Islet precursor cell (in vitro differentiated cells): ENCODE measurements at regions not wholly inside any gene's neighbourhood (a gene's known extent, or its start where the extent isn't known, plus 50 kb on each side); places are given as distances from the start of the nearest gene placed in this dataset.

Experiments
- DNase-seq: peaks from one replicate; pipeline ENCODE4 v3.0.0-alpha.2; 2018

DNA sequence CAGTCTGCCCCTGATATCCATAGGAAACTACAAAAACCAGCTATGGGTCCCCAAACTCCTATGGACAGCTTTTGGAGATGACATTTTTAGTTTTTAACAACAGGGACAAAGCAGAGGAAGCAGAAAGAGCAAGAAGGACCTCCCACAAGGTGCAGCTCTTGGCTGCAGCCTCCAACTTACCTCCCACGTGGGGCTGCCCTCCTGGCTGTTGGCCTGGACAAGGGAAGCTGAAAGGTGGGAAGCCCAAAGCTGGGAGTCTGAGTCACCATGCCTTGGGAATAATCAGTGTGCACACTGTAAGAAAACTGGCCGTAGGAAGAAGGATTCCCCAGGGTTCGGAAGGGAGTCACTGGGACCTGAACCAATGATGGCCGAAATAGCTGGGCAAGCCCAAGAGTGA is 51.8 kb upstream of the PAX1 start:
- no peak for DNase-seq

DNA sequence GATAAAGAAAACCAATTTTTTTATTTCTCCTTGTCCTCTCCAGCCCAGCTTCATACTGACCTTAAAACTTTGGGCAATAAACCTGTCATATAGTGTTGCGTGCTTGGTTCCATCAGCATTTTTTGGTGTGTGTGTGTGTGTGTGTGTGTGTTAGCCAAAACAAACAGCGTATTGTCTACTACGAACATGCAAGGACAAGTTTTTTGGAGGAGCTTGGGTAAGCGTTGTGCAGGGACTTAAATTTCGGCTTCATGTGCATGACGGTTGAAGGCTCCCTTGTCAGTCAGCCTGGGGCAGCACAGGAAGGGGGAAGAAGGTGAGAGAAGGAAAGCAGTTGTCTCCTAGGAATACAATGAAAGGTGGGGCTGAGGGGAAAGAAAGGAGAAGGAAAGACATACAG is 62.0 kb upstream of the PAX1 start:
- DNase-seq: no peak

DNA sequence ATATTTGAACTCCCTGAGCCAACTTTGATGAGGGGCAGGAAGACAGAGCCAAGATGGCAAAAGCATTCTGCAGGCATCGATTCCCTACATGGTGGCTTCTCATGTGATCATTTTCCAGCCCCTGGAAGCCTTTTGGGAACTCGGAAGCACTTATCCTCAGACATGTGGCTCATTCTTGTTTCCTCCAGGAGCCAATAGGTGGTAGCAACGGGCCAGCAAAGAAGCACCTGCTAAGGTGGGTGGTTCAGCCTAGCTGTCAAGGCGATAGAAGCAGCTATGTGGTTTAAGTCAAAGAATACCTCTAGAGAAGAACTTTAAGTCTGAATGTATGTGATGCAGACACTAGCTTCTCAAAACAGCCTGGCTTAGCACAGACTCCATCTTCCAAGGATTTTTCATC is 64.9 kb upstream of the PAX1 start:
- peak; percentile 79 for DNase-seq

- no peak for DNase-seq
Measured at GRCh38 chr20:21633829-21634228, 71.6 kb upstream of the PAX1 start.

DNA sequence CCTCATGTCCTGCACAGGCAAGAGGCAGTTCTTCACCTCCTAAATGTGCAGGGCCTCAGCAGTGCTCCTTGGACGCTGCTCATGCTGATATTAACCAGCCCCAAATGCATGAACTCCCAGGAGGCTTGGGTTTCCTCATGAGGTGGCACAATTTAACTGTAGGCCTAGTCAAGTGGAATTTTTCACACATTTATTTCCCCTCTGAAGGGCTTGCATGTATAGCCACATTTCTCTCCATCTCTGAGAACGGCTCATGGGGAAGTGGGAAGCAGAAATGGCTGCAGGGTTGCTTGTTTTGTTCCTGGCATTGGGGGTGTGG is 72.8 kb upstream of the PAX1 start:
- DNase-seq: no peak

DNA sequence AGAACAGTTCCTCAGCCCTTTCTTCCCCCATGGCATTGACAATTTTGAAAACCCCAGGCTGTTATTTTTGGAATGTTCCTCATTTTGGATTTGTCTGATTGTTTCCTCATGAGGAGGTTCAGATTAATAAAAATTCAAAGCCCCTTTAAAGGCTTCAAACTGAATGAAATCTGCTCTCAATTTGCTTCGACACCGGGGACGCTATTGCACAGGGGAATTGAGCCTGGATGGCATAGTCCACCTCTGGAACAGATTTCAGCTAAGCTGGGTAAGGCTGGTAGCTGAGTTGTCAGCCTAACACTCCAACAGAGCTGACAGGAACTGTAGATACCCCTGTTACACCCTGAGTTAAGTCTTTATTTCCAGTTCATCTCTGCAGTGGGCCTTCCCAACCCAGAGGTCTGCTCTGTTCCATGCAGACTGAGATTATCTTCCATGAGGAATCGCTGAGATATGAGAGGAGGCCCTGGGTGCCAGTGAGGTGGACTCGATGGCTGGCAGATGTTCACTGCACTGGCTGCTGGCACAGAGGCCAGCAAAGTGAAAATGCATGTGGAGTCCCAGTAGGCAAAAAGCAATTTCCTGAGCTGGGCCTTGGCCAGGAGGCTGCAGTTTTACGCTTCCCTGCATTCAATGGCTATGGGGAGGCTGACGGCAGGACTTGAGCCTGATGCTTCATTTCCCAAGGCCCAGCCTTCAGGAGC is 73.3 kb upstream of the PAX1 start:
- no peak for DNase-seq

GRCh38 chr20:21628800-21629199 is 76.7 kb upstream of the PAX1 start:
- no peak for DNase-seq

DNA sequence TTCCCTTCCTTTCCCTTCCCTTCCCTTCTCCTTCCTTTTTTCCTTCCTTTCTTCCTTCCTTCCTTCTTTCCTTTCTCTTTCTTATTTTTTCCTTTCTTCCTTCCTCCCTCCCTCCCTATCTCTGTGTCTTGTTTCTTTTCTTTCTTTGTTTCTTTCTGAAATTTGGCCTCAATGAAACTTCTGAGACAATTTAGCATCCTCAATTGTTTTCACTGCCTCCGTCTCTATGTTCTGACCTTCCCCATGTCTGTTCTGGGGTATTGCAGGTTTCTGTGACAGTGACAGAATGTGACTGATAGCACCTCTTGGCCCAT is 81.7 kb upstream of the PAX1 start:
- no peak for DNase-seq

DNA sequence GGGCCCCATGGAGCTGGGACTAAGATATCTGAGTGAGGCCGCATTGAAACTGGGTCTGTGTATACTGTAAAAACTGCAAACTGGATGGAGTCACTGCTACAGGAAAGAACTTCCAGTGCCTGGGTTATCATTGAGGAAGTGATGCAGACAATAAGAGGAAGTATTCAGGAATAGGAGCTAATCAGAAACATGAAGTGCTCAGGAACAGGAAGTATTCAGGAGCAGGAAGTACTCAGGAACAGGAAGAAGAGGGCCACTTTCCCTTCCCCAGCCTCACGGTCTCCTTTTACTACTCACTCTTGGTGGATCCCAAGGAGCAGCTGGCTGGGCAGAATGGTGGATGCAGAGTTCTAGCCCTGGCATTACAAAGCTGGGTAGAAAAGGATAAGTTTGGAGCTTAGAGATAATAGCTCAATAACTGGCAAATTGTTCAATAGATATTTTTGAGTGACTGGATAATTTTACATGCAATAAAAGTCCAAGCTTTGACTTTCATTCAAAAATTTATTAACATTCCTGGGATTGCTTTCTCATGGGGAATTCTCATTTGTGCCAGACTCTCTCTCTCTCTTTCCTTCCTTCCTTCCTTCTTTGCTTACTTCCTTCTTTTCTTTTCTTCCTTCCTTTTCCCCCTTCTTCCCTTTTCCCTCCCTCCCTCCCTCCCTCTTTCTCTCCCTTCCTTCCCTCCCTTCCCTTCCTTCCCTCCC is 82.2 kb upstream of the PAX1 start:
- DNase-seq: no peak

- DNase-seq: peak; percentile 79
Measured at GRCh38 chr20:21622097-21622857, 83.2 kb upstream of the PAX1 start.

- DNase-seq: no peak
Measured at GRCh38 chr20:21618759-21619416, 86.6 kb upstream of the PAX1 start.

DNA sequence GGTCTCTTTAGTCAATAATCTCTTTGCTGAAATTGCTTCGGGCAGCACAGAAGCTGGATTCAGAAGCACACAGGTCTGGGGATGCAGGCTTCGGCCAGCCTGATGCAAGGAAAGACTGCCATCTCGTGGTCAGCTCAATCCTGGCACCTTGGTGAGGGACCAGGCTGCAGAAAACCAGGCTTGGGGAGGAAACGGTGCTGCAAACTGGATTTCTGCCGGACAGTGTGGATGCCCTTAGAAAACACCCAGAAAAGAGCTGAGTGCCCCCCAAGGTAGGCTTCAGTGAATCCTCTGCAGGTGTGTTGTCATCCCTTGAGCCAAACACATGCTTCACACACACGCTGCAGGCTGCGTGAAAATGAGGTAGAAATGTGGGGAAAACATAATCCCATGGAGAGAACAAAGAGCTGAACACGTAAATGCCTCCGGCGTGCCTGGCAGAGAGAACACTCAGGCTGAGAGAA is 89.8 kb upstream of the PAX1 start:
- DNase-seq: peak; percentile 90

GRCh38 chr20:21614980-21615379 is 90.5 kb upstream of the PAX1 start:
- DNase-seq: no peak

DNA sequence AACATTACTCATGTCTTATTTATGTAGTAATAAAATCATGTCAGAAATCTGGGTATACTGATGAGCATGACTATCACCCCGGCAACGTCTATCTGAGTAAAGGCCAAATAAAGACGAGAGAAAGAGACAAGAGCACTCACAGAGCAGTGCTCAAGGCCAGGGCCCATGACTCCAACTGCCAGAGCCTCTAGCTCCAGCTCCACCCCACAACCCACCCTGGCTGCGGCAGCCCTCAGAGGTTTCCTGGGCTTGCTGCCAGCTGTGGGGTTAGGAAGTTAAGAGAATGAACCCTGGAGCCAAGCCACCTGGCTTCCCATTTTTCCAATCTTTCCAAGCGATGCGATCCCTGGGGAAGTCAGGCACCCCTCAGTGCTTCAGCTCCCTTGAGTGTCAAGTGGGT is 92.0 kb upstream of the PAX1 start:
- no peak for DNase-seq

- no peak for DNase-seq
Measured at GRCh38 chr20:21609981-21610380, 95.5 kb upstream of the PAX1 start.

DNA sequence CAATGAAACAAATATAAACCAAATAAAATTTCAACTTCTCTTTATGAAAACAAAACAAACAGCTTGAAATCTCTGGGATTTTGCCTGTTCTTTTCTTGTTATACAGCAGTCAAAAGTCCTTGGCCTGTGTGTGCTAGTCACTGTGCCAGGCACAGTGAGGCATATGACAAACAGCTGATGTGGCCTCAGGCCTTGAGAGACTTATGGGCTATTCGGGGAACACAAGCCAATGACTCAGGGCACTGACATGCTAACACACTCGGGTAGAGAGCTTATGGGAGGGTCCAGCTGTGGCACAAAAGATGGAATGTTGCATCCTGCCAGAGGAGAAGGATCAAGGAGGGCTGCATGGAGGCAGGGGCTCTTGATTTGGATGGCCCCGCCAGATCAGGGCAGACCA is 95.4 kb upstream of the NKX2-2 start:
- DNase-seq: peak; percentile 91

DNA sequence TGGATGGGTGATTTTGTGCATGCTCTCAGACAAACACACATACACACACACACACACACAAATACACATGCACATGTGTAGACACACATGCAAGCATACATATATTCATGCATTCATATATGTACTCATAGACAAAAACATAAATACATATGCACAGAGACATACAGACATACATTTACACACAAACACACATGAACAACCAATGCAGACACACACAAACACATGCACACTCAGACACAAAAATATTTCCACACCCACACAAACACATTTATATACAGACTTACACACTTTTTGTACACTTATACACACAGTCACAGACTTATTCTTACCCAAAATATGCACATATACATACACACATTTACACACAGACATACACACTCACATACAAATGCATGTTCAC is 94.9 kb upstream of the NKX2-2 start:
- DNase-seq: no peak

GRCh38 chr20:21607971-21608725 is 94.3 kb upstream of the NKX2-2 start:
- no peak for DNase-seq

DNA sequence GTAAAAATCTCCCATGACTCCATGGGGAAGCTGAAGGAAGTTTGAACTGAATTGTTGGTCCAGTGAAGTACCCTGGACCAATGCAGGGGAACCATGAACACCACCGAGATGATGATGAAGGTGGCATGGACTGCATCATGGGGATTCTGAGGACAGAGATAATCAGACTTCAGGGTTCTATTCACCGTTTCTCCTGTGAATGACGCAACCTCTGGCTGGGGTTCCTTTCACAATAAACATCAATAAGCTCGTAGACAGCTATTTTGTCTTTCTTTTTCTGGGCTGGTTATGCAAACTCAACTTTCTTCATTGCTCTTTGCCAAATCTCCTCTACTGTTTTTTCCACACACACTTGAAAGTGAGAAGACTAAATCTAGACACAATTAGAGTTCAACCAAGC is 87.9 kb upstream of the NKX2-2 start:
- no peak for DNase-seq

- no peak for DNase-seq
Measured at GRCh38 chr20:21586682-21587081, 72.8 kb upstream of the NKX2-2 start.

GRCh38 chr20:21583486-21584168 is 69.8 kb upstream of the NKX2-2 start:
- DNase-seq: no peak

DNA sequence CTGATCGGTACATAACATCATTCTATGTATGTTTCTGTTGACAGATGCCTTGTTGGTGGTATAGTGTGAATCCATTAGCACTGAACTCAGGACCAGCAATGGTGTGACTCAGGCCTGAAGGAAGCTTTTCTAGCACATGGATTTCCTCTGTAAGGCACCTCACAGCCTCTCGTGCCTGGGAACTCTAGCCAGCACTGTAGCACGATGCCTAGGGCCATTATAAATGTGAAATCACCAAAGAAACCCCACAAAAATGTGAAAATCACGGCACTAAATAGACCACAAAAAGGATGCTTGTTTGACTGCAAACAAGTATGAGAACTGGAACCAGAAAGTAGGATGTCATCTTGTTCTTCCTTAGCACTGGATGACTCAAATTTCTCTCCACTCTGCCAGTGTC is 63.7 kb upstream of the NKX2-2 start:
- no peak for DNase-seq
